Endothelial cell of umbilical vein (primary cell): ENCODE measurements at regions not wholly inside any gene's neighbourhood (a gene's known extent, or its start where the extent isn't known, plus 50 kb on each side); places are given as distances from the start of the nearest gene placed in this dataset.

ENCODE experiments used
- BruUV-seq: library from RNA; stranded (reverse); fragments of 400-500 nt; replicated peaks from 2 replicates; lab custom pipeline; 2021; lab: Mats Ljungman, UMichigan
- CTCF ChIA-PET: fragments of 300-600, 350-600 bp; sonication (Branson Sonifier 250); formaldehyde crosslinking; loops from one replicate; lab custom pipeline; 2021; ENCODE audit warnings: antibody characterized with exemption, inconsistent platforms; lab: Charles Lee
- POLR2A ChIA-PET: fragments of 300-600, 350-600 bp; sonication (Branson Sonifier 250); formaldehyde crosslinking; loops from one replicate; lab custom pipeline; 2021; ENCODE audit warnings: antibody characterized with exemption, inconsistent platforms; lab: Charles Lee
- DNase-seq: peaks from one replicate; pipeline ENCODE4 v3.0.0-alpha.2; 2011; ENCODE audit warnings: low read depth, low spot score
- FAIRE-seq: peaks from 2 replicates; lab custom pipeline; 2011; peaks lifted over from hg19 to GRCh38; lab: Jason Lieb, UNC
- H2AFZ ChIP-seq: 2 replicates; pipeline ENCODE4 v1.6.0; 2012; ENCODE audit warnings: low read depth, low read length, control low read depth, inconsistent platforms
- H3K27ac ChIP-seq: 2 replicates; pipeline ENCODE4 v1.5.1; 2011; ENCODE audit warnings: low read depth, mild to moderate bottlenecking, control low read depth, low read length, moderate library complexity; ENCODE audit not compliant: insufficient read depth
- H3K27me3 ChIP-seq, 2 experiments: 2 replicates each; pipeline versions ENCODE4 v1.6.0 to v1.6.1; 2011; ENCODE audit warnings: low read length in 2 of 2, mixed read lengths in 1 of 2; ENCODE audit not compliant: control insufficient read depth in 2 of 2, insufficient read depth in 2 of 2
- H3K36me3 ChIP-seq, 2 experiments: 2 replicates in 1 of 2; 3 replicates in 1 of 2; pipeline ENCODE4 v1.5.1; 2011; ENCODE audit warnings: low read length in 2 of 2, mild to moderate bottlenecking in 1 of 2, moderate library complexity in 1 of 2; ENCODE audit not compliant: control insufficient read depth in 2 of 2, insufficient read depth in 2 of 2; ENCODE audit errors: extremely low read depth in 1 of 2
- H3K4me1 ChIP-seq: 3 replicates; pipeline ENCODE4 v1.5.1; 2011; ENCODE audit warnings: mild to moderate bottlenecking, low read length; ENCODE audit not compliant: control insufficient read depth, insufficient read depth; ENCODE audit errors: extremely low read depth
- H3K4me2 ChIP-seq: 2 replicates; pipeline ENCODE4 v1.6.1; 2011; ENCODE audit warnings: low read length, control low read depth, mixed read lengths; ENCODE audit not compliant: insufficient read depth
- H3K4me3 ChIP-seq, 3 experiments: fragments of 200-600 bp in 1 of 3; sonication (generic), shearing (Covaris generic) in 1 of 3; replicated peaks in 1 of 3; 2 replicates each; pipeline ENCODE4 v1.5.1; 2011 to 2016; ENCODE audit warnings: control low read depth in 3 of 3, low read length in 3 of 3, mild to moderate bottlenecking in 2 of 3, inconsistent platforms in 1 of 3, low read depth in 1 of 3, moderate library complexity in 1 of 3; ENCODE audit not compliant: insufficient read depth in 1 of 3
- H3K79me2 ChIP-seq: 2 replicates; pipeline ENCODE4 v1.6.0; 2012; ENCODE audit warnings: low read length, inconsistent platforms; ENCODE audit not compliant: control insufficient read depth, insufficient read depth
- H3K9ac ChIP-seq: replicated peaks from 2 replicates; pipeline ENCODE3; 2011; ENCODE audit warnings: low read length, control low read depth; ENCODE audit not compliant: insufficient read depth; ENCODE audit errors: extremely low read depth
- H3K9me1 ChIP-seq: replicated peaks from 3 replicates; pipeline ENCODE4 v1.6.0; 2011; ENCODE audit warnings: mild to moderate bottlenecking, low read length; ENCODE audit not compliant: control insufficient read depth, insufficient read depth; ENCODE audit errors: extremely low read depth
- H3K9me3 ChIP-seq: replicated peaks from 2 replicates; pipeline ENCODE4 v1.5.1; 2012; ENCODE audit warnings: low read length, inconsistent platforms; ENCODE audit not compliant: control insufficient read depth, insufficient read depth
- H4K20me1 ChIP-seq: replicated peaks from 2 replicates; pipeline ENCODE3; 2011; ENCODE audit warnings: mild to moderate bottlenecking, low read length; ENCODE audit not compliant: control insufficient read depth, insufficient read depth; ENCODE audit errors: extremely low read depth
- CTCF ChIP-seq, 2 donors: IDR thresholded peaks; 1 replicate in 1 of 2; 2 replicates in 1 of 2; pipeline ENCODE4 v1.5.1; 2011; ENCODE audit warnings: low read length in 2 of 2, mild to moderate bottlenecking in 2 of 2, moderate library complexity in 2 of 2, control low read depth in 1 of 2, inconsistent platforms in 1 of 2, low read depth in 1 of 2; ENCODE audit not compliant: insufficient read depth in 1 of 2; ENCODE audit errors: extremely low read depth in 1 of 2
- EZH2 ChIP-seq: IDR thresholded peaks from 2 replicates; pipeline ENCODE4 v1.6.1; 2012; ENCODE audit warnings: borderline replicate concordance, low read depth, mild to moderate bottlenecking, moderate library complexity, low read length, inconsistent platforms; ENCODE audit not compliant: severe bottlenecking
- FOS ChIP-seq: IDR thresholded peaks from 2 replicates; pipeline ENCODE4 v1.6.1; 2011; ENCODE audit warnings: mild to moderate bottlenecking, low read length, moderate library complexity, borderline replicate concordance; ENCODE audit not compliant: insufficient read depth
- GATA2 ChIP-seq: IDR thresholded peaks from 2 replicates; pipeline ENCODE4 v1.7.0; 2011; ENCODE audit warnings: low read depth, mild to moderate bottlenecking, moderate library complexity, mixed read lengths, low read length; ENCODE audit not compliant: insufficient read length, insufficient read depth
- JUN ChIP-seq: IDR thresholded peaks from 2 replicates; pipeline ENCODE4 v1.6.1; 2011; ENCODE audit warnings: borderline replicate concordance, low read depth; ENCODE audit not compliant: insufficient read length, insufficient read depth
- MAX ChIP-seq: IDR thresholded peaks from 2 replicates; pipeline ENCODE4 v1.6.1; 2011; ENCODE audit not compliant: insufficient read depth, insufficient read length
- MYC ChIP-seq: IDR thresholded peaks from one replicate; pipeline ENCODE4 v1.6.1; 2011; ENCODE audit warnings: mild to moderate bottlenecking, low read depth, low read length
- POLR2A ChIP-seq: IDR thresholded peaks from 2 replicates; pipeline ENCODE4 v1.6.1; 2012; ENCODE audit warnings: low read depth, mild to moderate bottlenecking, control low read depth, low read length
- POLR2AphosphoS5 ChIP-seq: IDR thresholded peaks from 2 replicates; pipeline ENCODE4 v1.6.1; 2012; ENCODE audit warnings: low read depth, mild to moderate bottlenecking, control low read depth, low read length, moderate library complexity; ENCODE audit not compliant: insufficient read depth
- dilution Hi-C: fragments of 300-500 bp; cut with MboI; formaldehyde crosslinking; loops from one replicate; pipeline ENCODE4 v1.15.0; 2019; ENCODE audit warnings: low sequenced_read_pairs; ENCODE audit not compliant: extremely low pct_ligation_motif_present
- intact Hi-C: fragments of 100-400 bp; cut with micrococcal nuclease; formaldehyde crosslinking; loops from one replicate; pipeline ENCODE4 v1.10.0; 2022

- Histone ChIP-seq H3K9ac (no peak overlapping the region), H3K27me3 (no peaks in the 10 kb centered on the region), H3K4me1 (no peaks in the 10 kb centered on the region), H3K4me2 (no peak overlapping the region), H4K20me1 (no peaks in the 10 kb centered on the region), H3K9me3 (no peaks in the 10 kb centered on the region), H3K79me2 (no peaks in the 10 kb centered on the region), H3K27ac (no peak overlapping the region), H3K9me1 (no peaks in the 10 kb centered on the region), H3K36me3 (no peaks in the 10 kb centered on the region), H2AFZ (no peak overlapping the region), H3K4me3 (no peak overlapping the region)
- ChIA-PET POLR2A (no interaction called here), CTCF (interaction anchor here (1.2 to 1.8 kb wide), 2 partner anchors 16 to 58 kb away, joined by 3 to 6 read pairs; no protein-coding TSS in a partner anchor)
- DNase-seq, result no peak
- BruUV-seq, result no TSS peak
- FAIRE-seq, result no peak
- intact Hi-C loops (no loop called here), dilution Hi-C loops (no loop called here)
- TF ChIP-seq CTCF (IDR thresholded peaks at IDR 0.05; ENCODE audit: extremely low read depth in 1 of 2, insufficient read depth in 1 of 2, low read depth in 1 of 2, low read length in 2 of 2), result no peak
- TF ChIP-seq POLR2A, result no peak
- no peak for TF ChIP-seq GATA2
- TF ChIP-seq FOS, result no peak
- TF ChIP-seq MYC, result no peak
- no peak for TF ChIP-seq EZH2
- no peak for TF ChIP-seq POLR2AphosphoS5
- TF ChIP-seq MAX, result no peak
- TF ChIP-seq JUN, result no peak
Measured at GRCh38 chr2:19785447-19785846, 116.3 kb downstream of the TTC32 start.
